ENCODE measurements at regions not wholly inside any gene's neighbourhood (a gene's known extent, or its start where the extent isn't known, plus 50 kb on each side); places are given as distances from the start of the nearest gene placed in this dataset.
A peak's percentile ranks its signal among the peaks of the same experiment; 100 is the strongest.

DNA sequence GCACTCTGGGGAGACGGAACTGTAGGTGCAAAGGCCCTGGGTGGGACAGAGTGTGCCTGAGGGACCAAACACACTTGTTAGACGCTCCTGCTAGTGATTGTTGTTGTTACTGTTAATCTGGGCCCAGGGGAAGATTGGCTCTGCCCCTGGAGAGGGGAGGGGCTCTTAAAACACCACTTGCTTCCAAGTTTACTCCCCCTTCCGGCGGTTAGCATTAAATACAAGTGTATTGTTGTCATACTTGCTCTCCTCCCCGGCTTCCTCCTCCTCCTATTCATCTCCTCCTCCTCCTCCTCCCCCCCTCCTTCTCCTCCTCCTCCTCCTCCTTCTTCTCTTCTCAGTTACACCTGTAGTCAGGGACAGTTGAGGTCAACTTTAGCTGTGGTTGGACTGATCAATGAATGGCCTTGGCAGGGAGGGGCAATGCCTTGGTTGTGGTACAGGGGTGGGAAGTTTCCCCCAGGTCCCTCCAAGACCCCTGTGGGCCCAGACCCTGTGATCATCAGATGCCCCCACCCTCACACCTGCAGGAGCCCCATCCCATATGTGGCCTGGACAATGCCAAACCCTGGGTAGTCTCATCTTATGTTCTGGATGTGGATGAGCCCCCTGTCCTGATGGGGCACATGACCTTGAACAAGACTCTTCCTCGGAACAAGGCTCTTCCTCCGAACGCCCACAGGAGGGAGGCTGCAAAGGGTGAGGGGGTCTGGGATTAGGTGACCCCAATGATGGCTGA, 217.3 kb downstream of the PTPRU start:
- TF ChIP-seq, protein P1, sequence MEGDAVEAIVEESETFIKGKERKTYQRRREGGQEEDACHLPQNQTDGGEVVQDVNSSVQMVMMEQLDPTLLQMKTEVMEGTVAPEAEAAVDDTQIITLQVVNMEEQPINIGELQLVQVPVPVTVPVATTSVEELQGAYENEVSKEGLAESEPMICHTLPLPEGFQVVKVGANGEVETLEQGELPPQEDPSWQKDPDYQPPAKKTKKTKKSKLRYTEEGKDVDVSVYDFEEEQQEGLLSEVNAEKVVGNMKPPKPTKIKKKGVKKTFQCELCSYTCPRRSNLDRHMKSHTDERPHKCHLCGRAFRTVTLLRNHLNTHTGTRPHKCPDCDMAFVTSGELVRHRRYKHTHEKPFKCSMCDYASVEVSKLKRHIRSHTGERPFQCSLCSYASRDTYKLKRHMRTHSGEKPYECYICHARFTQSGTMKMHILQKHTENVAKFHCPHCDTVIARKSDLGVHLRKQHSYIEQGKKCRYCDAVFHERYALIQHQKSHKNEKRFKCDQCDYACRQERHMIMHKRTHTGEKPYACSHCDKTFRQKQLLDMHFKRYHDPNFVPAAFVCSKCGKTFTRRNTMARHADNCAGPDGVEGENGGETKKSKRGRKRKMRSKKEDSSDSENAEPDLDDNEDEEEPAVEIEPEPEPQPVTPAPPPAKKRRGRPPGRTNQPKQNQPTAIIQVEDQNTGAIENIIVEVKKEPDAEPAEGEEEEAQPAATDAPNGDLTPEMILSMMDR (IDR thresholded peaks at IDR 0.05; ENCODE audit: insufficient read depth, low read depth, low read length) = peak; percentile 28
- TF ChIP-seq EZH2 (IDR thresholded peaks at IDR 0.05; ENCODE audit: insufficient read depth, low read length) = no peak
